Sigmoid colon (tissue), 6 donors: ENCODE measurements at regions not wholly inside any gene's neighbourhood (a gene's known extent, or its start where the extent isn't known, plus 50 kb on each side); places are given as distances from the start of the nearest gene placed in this dataset.

Source experiments
- DNase-seq: peaks from one replicate; pipeline ENCODE4 v3.0.0-alpha.2; 2019
- H3K27ac ChIP-seq, 4 donors: fragments of 200-600 bp; sonication (generic); one replicate each; pipeline ENCODE4 v1.5.1; 2016 to 2019; ENCODE audit warnings: mild to moderate bottlenecking in 1 of 4
- H3K27me3 ChIP-seq, 3 donors: fragments of 200-600 bp; sonication (generic); one replicate each; pipeline ENCODE4 v1.5.1; 2019; ENCODE audit warnings: mild to moderate bottlenecking in 1 of 3
- H3K36me3 ChIP-seq, 4 donors: fragments of 200-600 bp; sonication (generic); one replicate each; pipeline ENCODE4 v1.5.1; 2016 to 2019
- H3K4me1 ChIP-seq, 4 donors: fragments of 200-600 bp; sonication (generic); one replicate each; pipeline ENCODE4 v1.5.1; 2017 to 2019
- H3K4me3 ChIP-seq, 4 donors: fragments of 200-600 bp; sonication (generic); one replicate each; pipeline ENCODE4 v1.5.1; 2017 to 2019; ENCODE audit warnings: mild to moderate bottlenecking in 2 of 4, moderate library complexity in 1 of 4
- H3K9me3 ChIP-seq, 4 donors: fragments of 200-600 bp in 3 of 4; sonication (generic) in 3 of 4; one replicate each; pipeline versions ENCODE4 v1.5.1 to v1.6.1; 2013 to 2019
- CTCF ChIP-seq, 4 experiments: fragments of 450-650 bp in 3 of 4; fragments of 200-600 bp in 1 of 4; IDR thresholded peaks; one replicate each; pipeline ENCODE4 v1.5.1; 2016 to 2019; ENCODE audit warnings: antibody characterized with exemption in 4 of 4, mild to moderate bottlenecking in 3 of 4, moderate library complexity in 2 of 4
- EP300 ChIP-seq, 4 donors: sonication (generic); formaldehyde crosslinking; IDR thresholded peaks; one replicate each; pipeline ENCODE4 v1.6.1; 2017; ENCODE audit warnings: antibody characterized with exemption in 4 of 4
- POLR2A ChIP-seq, 2 donors: fragments of 450-650 bp; IDR thresholded peaks; one replicate each; pipeline ENCODE4 v1.6.1; 2016; ENCODE audit warnings: antibody characterized with exemption in 2 of 2, mild to moderate bottlenecking in 2 of 2, moderate library complexity in 2 of 2
- POLR2AphosphoS5 ChIP-seq, 4 donors: sonication (generic); formaldehyde crosslinking; IDR thresholded peaks; one replicate each; pipeline ENCODE4 v1.6.1; 2017; ENCODE audit warnings: antibody characterized with exemption in 4 of 4
- WGBS, 2 donors: extraction: QIAGEN DNeasy Blood & Tissue Kit; methylation state at CpG; one replicate each; pipeline ENCODE4 v1.1.7; 2013; 5-methylcytosine and 5-hydroxymethylcytosine counted together
- intact Hi-C: fragments of 100-400 bp; cut with DNase I; formaldehyde crosslinking; loops from one replicate; pipeline ENCODE4 v1.15.1; 2023
- donor health status: healthy with polysubstance abuse.
- donor health status: healthy.

DNA sequence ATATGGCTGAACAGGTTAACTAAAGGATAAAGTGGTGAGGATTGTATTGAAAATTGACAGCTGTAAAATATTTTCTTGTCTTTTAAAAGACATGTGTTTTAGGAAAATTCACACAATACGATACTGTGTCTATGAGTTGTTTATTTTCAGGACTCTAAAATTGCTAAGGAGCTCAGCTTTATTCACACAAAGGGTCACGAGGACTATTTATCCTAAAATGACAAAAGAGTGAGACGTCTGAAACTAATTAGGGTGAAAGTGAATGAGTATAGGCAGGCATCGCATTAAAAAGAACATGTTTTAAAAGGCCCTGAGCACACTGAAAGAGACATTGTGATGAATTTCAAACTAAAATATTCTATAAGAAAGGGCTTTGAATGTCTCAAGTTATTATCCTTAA, 304.7 kb downstream of the SH2D1A start:
- WGBS, 2 donors: 55 to 66% methylated on average over 4 of the region's 4 CpGs
- TF ChIP-seq CTCF (IDR thresholded peaks at IDR 0.05) (no peak), EP300 (IDR thresholded peaks at IDR 0.05) (no peak), POLR2AphosphoS5 (IDR thresholded peaks at IDR 0.05) (no peak), POLR2A (IDR thresholded peaks at IDR 0.05) (no peak)
- H3K27me3 ChIP-seq: no peaks in the 10 kb centered on the region

GRCh38 chrX:124665621-124666400, 319.4 kb downstream of the SH2D1A start:
- no peak for DNase-seq
- intact Hi-C loops: no loop called here
- 42 to 57% methylated on average over 7 of the region's 7 CpGs for WGBS, 2 donors

More for the DNA sequence above, 304.7 kb downstream of the SH2D1A start:
- no peaks in the 10 kb centered on the region for H3K36me3 ChIP-seq
- H3K4me1 ChIP-seq: no peaks in the 10 kb centered on the region
- no peak for DNase-seq
- H3K9me3 ChIP-seq: no peaks in the 10 kb centered on the region
- H3K4me3 ChIP-seq: no peak overlapping the region
- intact Hi-C loops: no loop called here
- H3K27ac ChIP-seq: no peak overlapping the region

GRCh38 chrX:124679199-124679598, 332.8 kb downstream of the SH2D1A start:
- no peak overlapping the region for H3K4me3 ChIP-seq
- H3K4me1 ChIP-seq: no peaks in the 10 kb centered on the region
- DNase-seq: no peak
- no peaks in the 10 kb centered on the region for H3K36me3 ChIP-seq
- WGBS, 2 donors: 41 to 49% methylated on average over 3 of the region's 3 CpGs
- H3K9me3 ChIP-seq: no peaks in the 10 kb centered on the region
- TF ChIP-seq EP300 (IDR thresholded peaks at IDR 0.05) (no peak), POLR2AphosphoS5 (IDR thresholded peaks at IDR 0.05) (no peak), CTCF (IDR thresholded peaks at IDR 0.05) (no peak), POLR2A (IDR thresholded peaks at IDR 0.05) (no peak)
- intact Hi-C loops: no loop called here
- H3K27ac ChIP-seq: no peak overlapping the region
- H3K27me3 ChIP-seq: no peaks in the 10 kb centered on the region

More at GRCh38 chrX:124665621-124666400, 319.4 kb downstream of the SH2D1A start:
- Histone ChIP-seq H3K36me3 (no peaks in the 10 kb centered on the region), H3K27me3 (no peaks in the 10 kb centered on the region), H3K4me1 (no peaks in the 10 kb centered on the region), H3K9me3 (no peaks in the 10 kb centered on the region), H3K4me3 (no peak overlapping the region), H3K27ac (no peak overlapping the region)
- TF ChIP-seq POLR2AphosphoS5 (IDR thresholded peaks at IDR 0.05) (no peak), EP300 (IDR thresholded peaks at IDR 0.05) (no peak), POLR2A (IDR thresholded peaks at IDR 0.05) (no peak), CTCF (IDR thresholded peaks at IDR 0.05) (no peak)

DNA sequence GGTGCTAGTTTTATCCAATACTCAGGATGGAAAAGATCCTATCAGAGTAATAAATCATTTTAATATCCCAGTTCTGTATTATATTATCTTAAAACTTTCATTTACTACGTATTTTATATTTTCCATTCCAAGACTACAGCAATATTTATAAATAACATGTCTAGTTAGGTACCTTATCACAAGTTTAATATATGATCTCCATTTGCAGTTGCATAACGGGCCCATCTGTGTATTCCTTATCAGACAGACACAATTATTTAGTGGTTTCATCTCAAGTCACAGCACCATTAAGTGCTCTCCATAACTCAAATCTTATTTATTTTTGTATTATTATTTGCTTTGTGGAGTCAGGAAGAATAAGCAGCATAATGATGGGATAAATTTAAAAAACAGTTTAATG, 333.9 kb downstream of the SH2D1A start:
- no peak for TF ChIP-seq POLR2A (IDR thresholded peaks at IDR 0.05)
- 53 to 63% methylated on average over 2 of the region's 2 CpGs for WGBS, 2 donors

GRCh38 chrX:124690495-124690894, 344.1 kb downstream of the SH2D1A start:
- Histone ChIP-seq H3K9me3 (no peaks in the 10 kb centered on the region), H3K36me3 (no peaks in the 10 kb centered on the region), H3K4me3 (no peak overlapping the region), H3K27ac (no peak overlapping the region), H3K27me3 (no peaks in the 10 kb centered on the region), H3K4me1 (no peaks in the 10 kb centered on the region)
- intact Hi-C loops: no loop called here
- no peak for DNase-seq
- no peak for TF ChIP-seq EP300 (IDR thresholded peaks at IDR 0.05)
- no peak for TF ChIP-seq CTCF (IDR thresholded peaks at IDR 0.05)
- no peak for TF ChIP-seq POLR2A (IDR thresholded peaks at IDR 0.05)
- WGBS, 2 donors: 70 to 76% methylated on average over 3 of the region's 3 CpGs

More for the DNA sequence above, 333.9 kb downstream of the SH2D1A start:
- H3K36me3 ChIP-seq: no peaks in the 10 kb centered on the region
- H3K9me3 ChIP-seq: no peaks in the 10 kb centered on the region
- H3K4me1 ChIP-seq: no peaks in the 10 kb centered on the region
- no peaks in the 10 kb centered on the region for H3K27me3 ChIP-seq
- DNase-seq: no peak
- H3K27ac ChIP-seq: no peak overlapping the region
- no peak overlapping the region for H3K4me3 ChIP-seq
- intact Hi-C loops: no loop called here
